ENCODE measurements at regions not wholly inside any gene's neighbourhood (a gene's known extent, or its start where the extent isn't known, plus 50 kb on each side); places are given as distances from the start of the nearest gene placed in this dataset.

DNA sequence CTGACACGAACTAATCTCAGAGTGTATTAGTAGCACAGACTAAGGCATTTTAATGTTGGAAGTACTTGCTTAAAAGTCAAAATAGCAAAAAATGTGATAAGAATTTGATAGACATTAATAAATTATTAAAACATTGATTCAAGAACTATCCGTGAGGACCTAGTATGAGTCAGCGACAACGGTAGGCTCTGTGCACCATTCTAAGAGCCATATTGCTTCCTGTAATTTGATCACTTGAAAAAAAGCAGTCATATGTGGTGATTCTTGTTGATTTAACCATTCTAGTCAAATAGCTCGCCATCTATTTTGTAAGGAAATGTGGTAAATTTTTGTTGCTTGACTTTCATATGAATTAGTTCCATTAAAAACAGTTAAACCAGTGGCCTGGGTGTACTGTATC is 534.9 kb upstream of the ARRDC4 start (continued):
- TF ChIP-seq, protein P1, sequence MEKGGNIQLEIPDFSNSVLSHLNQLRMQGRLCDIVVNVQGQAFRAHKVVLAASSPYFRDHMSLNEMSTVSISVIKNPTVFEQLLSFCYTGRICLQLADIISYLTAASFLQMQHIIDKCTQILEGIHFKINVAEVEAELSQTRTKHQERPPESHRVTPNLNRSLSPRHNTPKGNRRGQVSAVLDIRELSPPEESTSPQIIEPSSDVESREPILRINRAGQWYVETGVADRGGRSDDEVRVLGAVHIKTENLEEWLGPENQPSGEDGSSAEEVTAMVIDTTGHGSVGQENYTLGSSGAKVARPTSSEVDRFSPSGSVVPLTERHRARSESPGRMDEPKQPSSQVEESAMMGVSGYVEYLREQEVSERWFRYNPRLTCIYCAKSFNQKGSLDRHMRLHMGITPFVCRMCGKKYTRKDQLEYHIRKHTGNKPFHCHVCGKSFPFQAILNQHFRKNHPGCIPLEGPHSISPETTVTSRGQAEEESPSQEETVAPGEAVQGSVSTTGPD (CRISPR knock-in tag; IDR thresholded peaks at IDR 0.05) = no peak
- TF ChIP-seq, protein P2, sequence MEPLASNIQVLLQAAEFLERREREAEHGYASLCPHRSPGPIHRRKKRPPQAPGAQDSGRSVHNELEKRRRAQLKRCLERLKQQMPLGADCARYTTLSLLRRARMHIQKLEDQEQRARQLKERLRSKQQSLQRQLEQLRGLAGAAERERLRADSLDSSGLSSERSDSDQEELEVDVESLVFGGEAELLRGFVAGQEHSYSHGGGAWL (CRISPR knock-in tag; IDR thresholded peaks at IDR 0.05) = no peak
- no peak for TF ChIP-seq ZNF383 (CRISPR knock-in tag; IDR thresholded peaks at IDR 0.05; ENCODE audit: borderline replicate concordance)
- no peak for TF ChIP-seq HNRNPL (IDR thresholded peaks at IDR 0.05; ENCODE audit: low read depth, low read length)
- TF ChIP-seq ELF1 (CRISPR knock-in tag; IDR thresholded peaks at IDR 0.05) = no peak
- TF ChIP-seq KAT8 (CRISPR knock-in tag; IDR thresholded peaks at IDR 0.05) = no peak

DNA sequence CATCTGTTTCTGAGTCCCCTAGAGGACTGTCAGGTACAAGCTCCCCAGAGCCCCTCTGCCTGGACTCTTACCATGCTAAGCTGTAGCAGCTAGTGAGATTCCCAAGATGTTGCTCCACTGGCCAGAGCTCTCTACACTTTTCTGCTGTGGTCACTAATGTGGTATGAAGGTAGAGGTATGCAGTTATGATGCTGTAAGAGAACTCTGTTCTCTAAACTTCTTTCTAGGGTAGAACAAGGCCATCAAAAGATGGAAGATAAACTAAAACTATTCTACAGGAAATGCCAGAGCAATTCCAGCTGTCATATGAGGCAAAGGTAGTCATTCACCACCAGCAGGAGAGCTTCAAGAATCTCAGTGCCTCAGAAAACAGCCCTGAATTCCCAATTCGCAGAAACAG is 517.4 kb upstream of the ARRDC4 start:
- no peak for ATAC-seq
- no peak overlapping the region for H3K9ac ChIP-seq (ENCODE audit: insufficient read depth, low read depth, low read length)
- in situ Hi-C loops (cut with HindIII; ENCODE audit: extremely low pct_ligation_motif_present, low pct_unique_long_range_greater_than_20kb) = no loop called here

More for the DNA sequence above, 517.4 kb upstream of the ARRDC4 start:
- H4K20me1 ChIP-seq (ENCODE audit: insufficient read depth, low read length) = no peaks in the 10 kb centered on the region
- no TSS peak for BruUV-seq (replicated peaks)
- no peak overlapping the region for H3K4me2 ChIP-seq (ENCODE audit: low read depth, low read length)
- peaks cover 81% of the 10 kb centered on the region for H3K9me3 ChIP-seq (ENCODE audit: low read length)
- H3K4me3 ChIP-seq (replicated peaks in 1 of 3; ENCODE audit: insufficient read depth in 1 of 3, low read depth in 2 of 3, low read length in 3 of 3) = no peak overlapping the region
- no peaks in the 10 kb centered on the region for H3K4me1 ChIP-seq (ENCODE audit: insufficient read depth, low read length)
- FAIRE-seq (no peak), DNase-seq (ENCODE audit: low spot score) (no peak)
- no peaks in the 10 kb centered on the region for H3K36me3 ChIP-seq (replicated peaks in 1 of 2; ENCODE audit: control insufficient read depth in 1 of 2, insufficient read depth in 2 of 2, low read length in 2 of 2)
- no peaks in the 10 kb centered on the region for H3K27me3 ChIP-seq (ENCODE audit: control insufficient read depth in 1 of 2, insufficient read depth in 2 of 2, low read length in 2 of 2)
- ChIA-PET POLR2A (no interaction called here), CTCF (ENCODE audit: low intra/inter-chr PET ratio, low total read pairs) (no interaction called here)
- H3K27ac ChIP-seq (ENCODE audit: extremely low read length, insufficient read depth, low read length) = no peak overlapping the region
- no peak overlapping the region for H2AFZ ChIP-seq (ENCODE audit: low read length)
- TF ChIP-seq ZNF335 (CRISPR knock-in tag; IDR thresholded peaks at IDR 0.05) (no peak), EP300 (IDR thresholded peaks at IDR 0.05; ENCODE audit: low read depth in 2 of 2, low read length in 2 of 2) (no peak), EP300 (CRISPR knock-in tag; IDR thresholded peaks at IDR 0.05; ENCODE audit: borderline replicate concordance) (no peak), ZNF124 (CRISPR knock-in tag; IDR thresholded peaks at IDR 0.05) (no peak), MYC (CRISPR knock-in tag; IDR thresholded peaks at IDR 0.05; ENCODE audit: borderline replicate concordance) (no peak), ZFP41 (CRISPR knock-in tag; IDR thresholded peaks at IDR 0.05; ENCODE audit: borderline replicate concordance) (no peak), TAF15 (IDR thresholded peaks at IDR 0.05; ENCODE audit: low read depth, low read length, poor library complexity, severe bottlenecking) (no peak), ATRX (CRISPR knock-in tag; IDR thresholded peaks at IDR 0.05; ENCODE audit: borderline replicate concordance) (no peak), ZNF510 (CRISPR knock-in tag; IDR thresholded peaks at IDR 0.05; ENCODE audit: low read depth) (no peak), RXRA (CRISPR knock-in tag; IDR thresholded peaks at IDR 0.05) (no peak), PHF20 (CRISPR knock-in tag; IDR thresholded peaks at IDR 0.05) (no peak)
- TF ChIP-seq, protein P3, sequence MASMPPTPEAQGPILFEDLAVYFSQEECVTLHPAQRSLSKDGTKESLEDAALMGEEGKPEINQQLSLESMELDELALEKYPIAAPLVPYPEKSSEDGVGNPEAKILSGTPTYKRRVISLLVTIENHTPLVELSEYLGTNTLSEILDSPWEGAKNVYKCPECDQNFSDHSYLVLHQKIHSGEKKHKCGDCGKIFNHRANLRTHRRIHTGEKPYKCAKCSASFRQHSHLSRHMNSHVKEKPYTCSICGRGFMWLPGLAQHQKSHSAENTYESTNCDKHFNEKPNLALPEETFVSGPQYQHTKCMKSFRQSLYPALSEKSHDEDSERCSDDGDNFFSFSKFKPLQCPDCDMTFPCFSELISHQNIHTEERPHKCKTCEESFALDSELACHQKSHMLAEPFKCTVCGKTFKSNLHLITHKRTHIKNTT (CRISPR knock-in tag; IDR thresholded peaks at IDR 0.05) = no peak
- TF ChIP-seq, protein P4, sequence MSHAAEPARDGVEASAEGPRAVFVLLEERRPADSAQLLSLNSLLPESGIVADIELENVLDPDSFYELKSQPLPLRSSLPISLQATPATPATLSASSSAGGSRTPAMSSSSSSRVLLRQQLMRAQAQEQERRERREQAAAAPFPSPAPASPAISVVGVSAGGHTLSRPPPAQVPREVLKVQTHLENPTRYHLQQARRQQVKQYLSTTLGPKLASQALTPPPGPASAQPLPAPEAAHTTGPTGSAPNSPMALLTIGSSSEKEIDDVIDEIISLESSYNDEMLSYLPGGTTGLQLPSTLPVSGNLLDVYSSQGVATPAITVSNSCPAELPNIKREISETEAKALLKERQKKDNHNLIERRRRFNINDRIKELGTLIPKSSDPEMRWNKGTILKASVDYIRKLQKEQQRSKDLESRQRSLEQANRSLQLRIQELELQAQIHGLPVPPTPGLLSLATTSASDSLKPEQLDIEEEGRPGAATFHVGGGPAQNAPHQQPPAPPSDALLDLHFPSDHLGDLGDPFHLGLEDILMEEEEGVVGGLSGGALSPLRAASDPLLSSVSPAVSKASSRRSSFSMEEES (CRISPR knock-in tag; IDR thresholded peaks at IDR 0.05) = no peak
- TF ChIP-seq, protein P5, sequence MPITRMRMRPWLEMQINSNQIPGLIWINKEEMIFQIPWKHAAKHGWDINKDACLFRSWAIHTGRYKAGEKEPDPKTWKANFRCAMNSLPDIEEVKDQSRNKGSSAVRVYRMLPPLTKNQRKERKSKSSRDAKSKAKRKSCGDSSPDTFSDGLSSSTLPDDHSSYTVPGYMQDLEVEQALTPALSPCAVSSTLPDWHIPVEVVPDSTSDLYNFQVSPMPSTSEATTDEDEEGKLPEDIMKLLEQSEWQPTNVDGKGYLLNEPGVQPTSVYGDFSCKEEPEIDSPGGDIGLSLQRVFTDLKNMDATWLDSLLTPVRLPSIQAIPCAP (CRISPR knock-in tag; IDR thresholded peaks at IDR 0.05; ENCODE audit: low read depth) = no peak
- H3K79me2 ChIP-seq (ENCODE audit: insufficient read depth, low read length) = no peaks in the 10 kb centered on the region
- intact Hi-C loops (cut with micrococcal nuclease; ENCODE audit: unreplicated experiment) = no loop called here
- 0% methylated on average over 1 of the region's 1 CpG for WGBS (ENCODE audit: low lambda C conversion rate)

All from HepG2 (cell line).